WTC11 (cell line): ENCODE measurements at regions not wholly inside any gene's neighbourhood (a gene's known extent, or its start where the extent isn't known, plus 50 kb on each side); places are given as distances from the start of the nearest gene placed in this dataset.

Source experiments
- ATAC-seq: fragments of 200-7000 bp; cut with Tn5 transposase; 2 replicates; pipeline ENCODE4 v1.10.0; 2021; ENCODE audit warnings: mild to moderate bottlenecking, moderate library complexity
- CTCF ChIA-PET: fragments of 300-600 bp; sonication (Branson Sonifier 250); formaldehyde crosslinking; loops from one replicate; lab custom pipeline; 2021; ENCODE audit warnings: antibody characterized with exemption; lab: Charles Lee
- POLR2A ChIA-PET: fragments of 350-600 bp; sonication (Branson Sonifier 250); formaldehyde crosslinking; loops from one replicate; lab custom pipeline; 2021; ENCODE audit warnings: antibody characterized with exemption; lab: Charles Lee
- DNase-seq: peaks from one replicate; pipeline ENCODE4 v3.0.0; 2021; ENCODE audit warnings: low spot score
- H3K27ac Mint-ChIP-seq: 2 replicates; pipeline ENCODE4 v1.8.0; 2021; ENCODE audit warnings: mixed read lengths
- H3K27me3 Mint-ChIP-seq: 2 replicates; pipeline ENCODE4 v1.8.0; 2021; ENCODE audit warnings: low read depth, mild to moderate bottlenecking, moderate library complexity, mixed read lengths
- H3K36me3 Mint-ChIP-seq: 2 replicates; pipeline ENCODE4 v1.8.0; 2021; ENCODE audit warnings: mixed read lengths
- H3K4me1 Mint-ChIP-seq: 2 replicates; pipeline ENCODE4 v1.8.0; 2022; ENCODE audit warnings: mixed read lengths
- H3K4me3 Mint-ChIP-seq: 2 replicates; pipeline ENCODE4 v1.8.0; 2021; ENCODE audit warnings: mild to moderate bottlenecking, moderate library complexity, mixed read lengths
- H3K9me3 Mint-ChIP-seq: 2 replicates; pipeline ENCODE4 v1.8.0; 2021; ENCODE audit warnings: mixed read lengths
- ARID4B ChIP-seq: sonication (generic); formaldehyde crosslinking; IDR thresholded peaks from 2 replicates; pipeline ENCODE4 v1.8.0; 2023; ENCODE audit warnings: missing genetic modification reagents, mild to moderate bottlenecking, borderline replicate concordance
- ATF1 ChIP-seq: sonication (generic); formaldehyde crosslinking; IDR thresholded peaks from 2 replicates; pipeline ENCODE4 v1.8.1; 2023; ENCODE audit warnings: mild to moderate bottlenecking, moderate library complexity, missing genetic modification reagents
- CTCF ChIP-seq: fragments of 200-600 bp; IDR thresholded peaks from 2 replicates; pipeline ENCODE4 v1.8.0; 2022; ENCODE audit warnings: antibody characterized with exemption
- HMGA2 ChIP-seq: fragments of 250-450 bp; sonication (Bioruptor Pico); IDR thresholded peaks from 2 replicates; pipeline ENCODE4 v1.4.0; 2021; ENCODE audit warnings: mild to moderate bottlenecking, moderate library complexity
- KAT7 ChIP-seq: sonication (generic); formaldehyde crosslinking; IDR thresholded peaks from 2 replicates; pipeline ENCODE4 v1.8.1; 2023; ENCODE audit warnings: missing genetic modification reagents, mild to moderate bottlenecking, borderline replicate concordance
- NR3C1 ChIP-seq: sonication (generic); formaldehyde crosslinking; conservative IDR thresholded peaks from 2 replicates; pipeline ENCODE4 v1.8.1; 2023; ENCODE audit warnings: low read depth, mild to moderate bottlenecking, missing genetic modification reagents
- OVOL2 ChIP-seq: fragments of 250-450 bp; sonication (Bioruptor Pico); IDR thresholded peaks from 2 replicates; pipeline ENCODE4 v1.9.0; 2021; ENCODE audit warnings: mild to moderate bottlenecking, borderline replicate concordance
- PREB ChIP-seq: sonication (generic); formaldehyde crosslinking; IDR thresholded peaks from 2 replicates; pipeline ENCODE4 v1.8.1; 2022; ENCODE audit warnings: mild to moderate bottlenecking, missing genetic modification reagents, moderate library complexity, borderline replicate concordance
- RORB ChIP-seq: fragments of 250-450 bp; sonication (Bioruptor Pico); IDR thresholded peaks from 2 replicates; pipeline ENCODE4 v1.9.0; 2021; ENCODE audit warnings: mild to moderate bottlenecking
- STAT6 ChIP-seq: sonication (generic); formaldehyde crosslinking; conservative IDR thresholded peaks from 2 replicates; pipeline ENCODE4 v1.8.1; 2023; ENCODE audit warnings: mild to moderate bottlenecking, low read depth, missing genetic modification reagents, moderate library complexity
- TP53 ChIP-seq: sonication (generic); formaldehyde crosslinking; IDR thresholded peaks from 2 replicates; pipeline ENCODE4 v1.8.1; 2023; ENCODE audit warnings: mild to moderate bottlenecking, missing genetic modification reagents
- USF2 ChIP-seq: sonication (generic); formaldehyde crosslinking; IDR thresholded peaks from 2 replicates; pipeline ENCODE4 v1.8.1; 2023; ENCODE audit warnings: mild to moderate bottlenecking, missing genetic modification reagents, moderate library complexity
- ZBTB21 ChIP-seq: sonication (generic); formaldehyde crosslinking; IDR thresholded peaks from 2 replicates; pipeline ENCODE4 v1.8.1; 2023; ENCODE audit warnings: mild to moderate bottlenecking, missing genetic modification reagents, borderline replicate concordance
- ZNF281 ChIP-seq: sonication (generic); formaldehyde crosslinking; IDR thresholded peaks from 2 replicates; pipeline ENCODE4 v1.8.0; 2023; ENCODE audit warnings: mild to moderate bottlenecking, missing genetic modification reagents
- ZNF425 ChIP-seq: fragments of 250-450 bp; sonication (Bioruptor Pico); conservative IDR thresholded peaks from 2 replicates; pipeline ENCODE4 v1.9.0; 2021; ENCODE audit warnings: mild to moderate bottlenecking

- Mint-ChIP-seq H3K27ac (no peak overlapping the region), H3K4me1 (no peaks in the 10 kb centered on the region), H3K36me3 (0 out of 2 replicates have a peak, but pooled peaks cover 3% of the 10 kb centered on the region), H3K9me3 (peaks cover 19% of the 10 kb centered on the region), H3K4me3 (no peak overlapping the region), H3K27me3 (no peaks in the 10 kb centered on the region; the same call in 1 of the 2 replicates)
- ATAC-seq (no peak), DNase-seq (no peak)
- ChIA-PET POLR2A (interaction anchor here (0.7 to 0.8 kb wide), 2 partner anchors 9 to 12 kb away, joined by 3 to 4 read pairs; no protein-coding TSS in a partner anchor), CTCF (no interaction called here)
- TF ChIP-seq ZNF281 (CRISPR knock-in tag) (no peak), KAT7 (CRISPR knock-in tag) (no peak), NR3C1 (no peak), USF2 (CRISPR knock-in tag) (no peak), PREB (CRISPR knock-in tag) (no peak), ATF1 (no peak), ZBTB21 (CRISPR knock-in tag) (no peak), RORB (no peak), HMGA2 (CRISPR knock-in tag) (no peak), TP53 (CRISPR knock-in tag) (no peak), OVOL2 (CRISPR knock-in tag) (no peak), STAT6 (CRISPR knock-in tag) (no peak), ARID4B (CRISPR knock-in tag) (no peak), CTCF (no peak), ZNF425 (no peak)
These were observed 229.4 kb downstream of the FNDC1 start for GRCh38 chr6:159398633-159399032.
